HG02610 (cell line): ENCODE measurements at regions not wholly inside any gene's neighbourhood (a gene's known extent, or its start where the extent isn't known, plus 50 kb on each side); places are given as distances from the start of the nearest gene placed in this dataset.
"Not testable (repeated sequence)": the region's sequence is repeated elsewhere in the genome, so short reads cannot be mapped to it uniquely, and the experiment has no call there.

Experiments
- ATAC-seq: cut with Tn5 transposase; IDR thresholded peaks from one replicate; pipeline ENCODE4 v1.9.1; 2021; ENCODE audit warnings: mild to moderate bottlenecking, moderate library complexity; ENCODE audit not compliant: unreplicated experiment

DNA sequence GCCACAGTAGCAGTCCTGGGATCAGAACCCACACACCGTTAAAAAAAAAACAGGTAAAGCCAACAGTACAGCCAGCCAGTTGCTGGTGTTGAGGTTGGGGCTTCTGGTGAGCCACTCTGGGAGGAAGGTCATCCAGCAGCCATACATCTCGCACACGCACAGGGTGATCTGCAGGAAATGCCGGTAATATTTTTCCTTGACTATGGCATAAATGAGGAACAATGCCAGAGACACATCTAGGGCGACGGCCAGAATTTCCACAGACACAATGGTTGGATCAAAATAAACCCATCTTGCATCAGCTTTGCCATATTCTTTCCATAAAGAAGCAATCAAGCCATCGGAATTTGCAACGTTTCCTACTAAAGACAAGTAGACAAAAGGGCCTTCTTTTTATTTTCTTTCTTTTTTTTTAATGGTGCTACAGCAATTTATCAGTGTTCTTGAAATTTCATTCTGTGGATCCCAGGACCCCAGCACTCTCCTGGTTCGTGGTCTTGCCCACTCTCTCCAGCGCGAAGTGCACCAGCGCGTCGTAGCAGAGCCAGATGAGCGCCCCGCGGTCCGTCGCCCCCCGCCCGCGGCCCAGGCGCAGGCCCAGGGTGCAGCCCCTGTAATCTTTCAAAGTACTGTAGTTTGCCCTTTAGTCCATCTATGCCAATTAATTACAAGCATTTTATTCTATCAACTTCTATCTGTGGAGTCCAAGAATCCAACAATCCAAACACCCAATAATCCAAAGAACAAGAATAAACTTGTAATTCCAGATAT lies 861.0 kb downstream of the CDH11 start:
- not testable (repeated sequence) for ATAC-seq

DNA sequence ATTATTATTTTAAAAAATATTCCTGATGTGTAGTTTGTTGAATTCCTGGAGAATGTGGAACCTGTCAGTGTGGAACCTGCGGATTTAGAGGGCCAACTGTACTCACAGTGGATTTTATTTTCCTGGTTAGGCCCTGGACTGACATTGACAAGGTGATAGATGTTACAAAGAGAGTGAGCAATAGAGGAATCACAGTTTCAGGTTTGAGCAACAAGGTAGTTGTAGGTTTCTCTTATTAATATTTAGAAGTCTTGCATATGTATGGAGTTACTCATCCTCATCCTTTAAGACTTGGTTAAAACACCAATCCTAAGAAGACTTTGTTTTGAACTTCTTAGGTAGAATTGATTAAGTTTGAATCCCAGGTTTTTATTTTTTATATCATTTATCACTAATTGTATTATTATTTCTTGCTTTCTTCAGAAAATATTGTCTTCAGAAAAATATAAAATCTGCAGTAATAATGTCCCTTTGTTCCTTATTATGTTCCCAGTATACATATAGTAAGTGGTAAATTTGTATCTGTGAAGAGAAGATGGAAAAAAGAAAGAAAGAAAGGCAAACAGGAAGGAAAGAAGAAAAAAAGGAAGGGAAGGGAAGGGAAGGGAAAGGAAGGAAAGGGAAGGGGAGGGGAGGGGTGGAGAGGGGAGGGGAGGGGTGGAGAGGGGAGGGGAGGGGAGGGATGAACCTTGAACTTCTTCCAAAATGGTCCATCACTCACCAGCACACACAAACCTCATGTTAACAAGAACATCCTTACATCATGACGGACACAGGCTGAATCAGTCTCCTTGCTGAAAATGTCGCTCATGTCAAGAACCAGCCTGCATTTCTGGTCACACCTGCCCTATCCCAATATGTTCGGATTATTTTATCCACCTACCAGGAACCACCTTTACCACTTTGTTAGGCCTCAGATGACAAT lies 867.2 kb downstream of the CDH11 start:
- ATAC-seq = no peak

DNA sequence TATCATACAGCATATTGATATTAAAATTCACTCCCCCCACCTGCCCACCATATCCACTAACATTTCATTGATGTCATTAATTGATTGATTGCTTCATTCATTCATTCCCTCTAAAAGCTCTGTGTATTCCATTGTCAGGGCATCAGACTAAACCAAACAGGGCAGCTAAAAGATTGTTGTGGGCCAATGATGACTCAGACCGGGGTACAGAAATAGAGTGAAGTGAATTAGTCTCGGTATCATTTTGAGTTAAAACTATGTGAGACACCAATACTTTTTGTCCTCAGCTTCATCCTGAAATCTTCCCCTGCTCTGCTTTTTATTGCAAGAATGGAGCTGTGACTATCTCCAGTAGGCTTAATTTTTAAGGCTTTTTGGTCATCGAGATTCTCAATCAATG lies 868.3 kb downstream of the CDH11 start:
- ATAC-seq = peak; percentile 76

DNA sequence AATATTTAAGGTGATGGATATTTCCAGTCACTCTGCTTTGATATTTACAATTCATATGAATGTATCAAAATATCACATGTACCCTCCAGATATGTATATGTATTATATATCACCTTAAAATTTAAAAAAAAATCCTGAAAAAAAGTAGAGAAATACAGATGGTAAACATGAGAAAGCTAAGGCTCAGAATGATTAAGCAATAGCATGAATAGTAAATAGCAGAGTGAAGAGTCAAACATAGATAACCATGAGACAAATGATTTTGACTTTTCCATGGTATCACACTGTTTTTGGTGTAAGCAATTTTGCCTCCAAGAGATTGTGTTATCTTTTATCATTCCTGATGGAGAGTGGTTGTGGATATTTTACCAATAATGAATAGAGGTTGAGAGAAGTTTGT lies 868.8 kb downstream of the CDH11 start:
- ATAC-seq = no peak

DNA sequence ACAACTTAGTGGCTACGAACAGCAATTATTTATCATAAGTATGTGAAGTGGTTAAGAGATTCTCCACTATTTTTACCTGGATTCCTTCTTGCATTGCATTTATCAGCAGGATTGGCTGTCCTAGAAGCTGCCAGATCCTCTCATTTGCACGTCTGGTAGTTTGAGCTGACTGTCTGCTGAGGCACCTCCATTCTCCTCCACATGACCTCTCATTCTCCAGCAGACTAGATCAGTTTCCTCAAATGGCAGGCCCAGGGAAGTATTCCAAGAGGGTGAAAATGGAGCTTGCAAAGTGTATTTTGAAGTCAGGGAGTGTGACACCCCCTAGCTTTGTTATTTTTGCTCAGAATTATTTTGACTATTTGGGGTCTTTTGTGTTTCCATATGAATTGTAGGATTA lies 870.1 kb downstream of the CDH11 start:
- no peak for ATAC-seq

DNA sequence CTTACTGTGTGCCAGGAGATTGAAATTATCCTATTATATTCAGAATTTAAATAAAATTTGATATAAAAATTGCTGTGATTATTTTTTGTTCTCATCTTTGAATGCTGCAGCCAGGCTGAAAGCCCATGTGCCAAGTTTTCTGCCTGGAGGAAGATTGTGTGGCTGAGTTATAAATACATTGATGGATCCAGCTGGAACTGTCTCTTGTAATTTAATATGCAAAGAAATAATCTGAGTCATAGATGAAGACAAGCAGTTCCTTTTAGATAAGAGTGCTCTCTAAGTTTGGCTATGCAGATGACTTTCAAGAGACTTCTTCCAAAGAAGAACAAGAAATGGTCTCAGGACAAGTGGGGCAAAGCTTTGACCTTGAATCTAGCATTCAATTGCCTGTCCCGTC lies 871.0 kb downstream of the CDH11 start:
- ATAC-seq = no peak

DNA sequence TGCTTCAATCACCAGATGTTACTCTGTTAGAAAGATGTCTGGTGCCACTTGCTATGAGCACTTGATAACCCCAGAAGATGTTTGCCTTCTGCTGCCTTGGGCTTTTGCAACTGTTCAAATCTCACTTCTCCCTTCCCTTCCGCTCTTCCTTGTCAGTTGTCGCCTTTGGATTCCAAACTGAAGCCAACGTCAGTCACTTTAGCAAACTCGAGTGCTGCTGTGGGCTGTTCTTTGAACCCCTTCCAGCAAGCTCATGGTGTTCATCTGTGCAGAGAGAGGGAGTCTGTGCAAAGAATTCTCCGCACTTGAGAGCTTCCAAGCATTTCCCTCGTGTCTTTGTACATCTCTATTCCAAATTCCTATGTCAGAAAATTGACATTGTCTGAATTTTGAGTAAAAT lies 879.4 kb downstream of the CDH11 start:
- ATAC-seq = no peak

DNA sequence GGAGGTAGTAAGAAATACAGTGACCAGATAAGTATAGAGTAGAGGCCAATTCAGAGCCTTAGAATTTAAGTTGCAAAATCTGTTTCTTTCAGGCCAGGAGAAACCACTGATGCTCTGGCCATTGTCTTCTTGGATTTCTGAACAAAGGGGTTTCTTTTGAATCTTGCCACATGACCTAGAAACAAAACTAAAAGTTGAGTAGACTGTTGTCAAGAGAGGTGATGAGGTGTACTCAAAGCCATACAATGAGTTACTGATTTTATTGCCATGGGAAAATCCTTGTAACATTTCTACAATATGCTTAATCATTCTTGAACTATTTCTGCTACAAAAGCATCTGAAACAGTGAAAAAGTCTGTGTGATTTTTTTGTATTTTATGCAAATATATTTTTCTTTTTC lies 881.3 kb downstream of the CDH11 start:
- ATAC-seq = no peak

DNA sequence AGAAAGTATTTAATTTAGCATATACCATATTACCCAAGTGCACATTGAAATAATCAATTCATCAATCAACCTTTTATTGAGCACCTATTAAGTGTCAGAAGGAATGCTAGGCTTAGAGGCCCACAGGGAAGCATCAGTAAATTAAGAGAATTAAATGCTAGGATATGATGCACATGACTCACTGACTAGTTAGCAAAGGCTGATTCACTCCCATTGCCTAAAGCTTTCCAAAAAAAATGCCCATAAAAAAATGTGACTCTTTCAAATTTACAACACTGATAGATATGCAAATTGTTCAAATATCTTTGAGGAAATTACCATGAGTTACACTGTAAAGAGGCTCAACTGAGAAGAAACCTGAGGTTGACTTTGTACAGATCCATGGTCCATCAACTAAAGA lies 883.3 kb downstream of the CDH11 start:
- ATAC-seq = no peak

DNA sequence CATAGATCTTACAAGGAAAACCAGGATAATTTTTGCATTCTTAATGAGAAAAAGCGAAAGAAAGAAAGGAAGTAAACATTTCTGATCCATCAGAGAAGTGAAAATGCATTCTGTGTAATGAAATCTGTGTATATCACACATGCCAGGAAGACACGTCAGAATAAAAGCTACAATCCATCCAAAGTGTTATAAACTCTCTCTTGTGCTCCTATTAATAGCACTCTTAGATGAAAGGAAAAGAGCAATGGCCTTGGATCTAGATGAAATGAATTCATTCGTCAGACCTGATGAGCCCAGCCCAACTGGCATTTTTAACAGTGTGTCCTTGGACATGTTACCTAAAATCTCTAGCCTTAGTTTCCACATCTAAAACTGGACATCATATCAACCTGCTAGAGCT lies 885.5 kb downstream of the CDH11 start:
- no peak for ATAC-seq

DNA sequence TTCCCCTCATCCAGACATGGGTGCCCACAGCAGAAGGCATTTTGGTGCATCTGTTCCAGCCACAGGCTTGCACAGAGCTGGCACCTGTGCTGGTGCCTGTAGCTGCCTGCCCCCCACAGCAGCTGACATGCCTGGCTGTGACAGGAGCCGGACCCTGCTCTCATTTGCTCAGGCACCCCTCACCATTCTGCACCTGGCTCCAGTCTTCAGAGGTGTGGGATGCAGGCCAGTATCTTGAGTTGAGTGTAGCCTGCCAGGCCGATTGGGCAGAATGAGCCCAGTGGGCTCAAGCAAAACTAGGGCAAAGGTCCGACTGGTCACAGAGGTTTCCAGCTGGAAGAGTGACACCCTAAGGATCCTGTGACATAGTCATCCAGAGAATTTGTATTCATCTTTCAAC lies 887.7 kb downstream of the CDH11 start:
- ATAC-seq = no peak

DNA sequence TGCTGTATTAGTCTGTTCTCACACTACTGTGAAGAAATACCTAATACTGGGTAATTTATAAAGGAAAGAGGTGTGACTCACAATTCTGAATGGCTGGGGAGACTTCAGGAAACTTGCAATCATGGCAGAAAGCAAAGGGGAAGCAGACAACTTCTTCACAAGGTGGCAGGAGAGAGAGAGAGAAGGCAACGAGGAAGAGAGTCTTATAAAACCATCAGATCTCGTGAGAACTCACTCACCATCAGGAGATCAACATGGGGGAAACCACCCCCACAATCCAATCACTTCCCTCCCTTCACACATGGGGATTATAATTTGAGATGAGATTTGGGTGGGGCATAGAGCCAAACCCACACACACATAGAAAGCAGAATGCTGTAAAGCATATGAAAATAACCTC lies 896.2 kb downstream of the CDH11 start:
- ATAC-seq = no peak

DNA sequence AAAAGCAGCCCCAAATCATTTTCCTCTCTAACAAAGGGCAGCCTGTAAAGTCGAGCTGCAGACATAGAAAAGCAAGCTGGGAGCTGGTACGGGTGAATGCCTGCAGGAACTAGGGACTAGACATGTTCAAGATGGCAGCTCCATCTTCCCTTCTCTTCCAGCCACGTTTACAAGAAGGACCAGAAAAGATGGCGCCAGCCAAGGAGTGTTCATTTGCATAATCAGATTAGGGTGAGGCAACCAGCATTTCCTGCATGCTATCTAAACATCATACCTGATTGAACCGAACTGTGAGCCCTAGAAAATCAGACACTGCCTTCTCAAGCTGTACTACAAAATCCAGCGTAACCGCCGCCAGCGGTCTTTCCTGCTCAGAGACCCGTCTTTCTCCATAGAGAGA lies 896.8 kb downstream of the CDH11 start:
- no peak for ATAC-seq

DNA sequence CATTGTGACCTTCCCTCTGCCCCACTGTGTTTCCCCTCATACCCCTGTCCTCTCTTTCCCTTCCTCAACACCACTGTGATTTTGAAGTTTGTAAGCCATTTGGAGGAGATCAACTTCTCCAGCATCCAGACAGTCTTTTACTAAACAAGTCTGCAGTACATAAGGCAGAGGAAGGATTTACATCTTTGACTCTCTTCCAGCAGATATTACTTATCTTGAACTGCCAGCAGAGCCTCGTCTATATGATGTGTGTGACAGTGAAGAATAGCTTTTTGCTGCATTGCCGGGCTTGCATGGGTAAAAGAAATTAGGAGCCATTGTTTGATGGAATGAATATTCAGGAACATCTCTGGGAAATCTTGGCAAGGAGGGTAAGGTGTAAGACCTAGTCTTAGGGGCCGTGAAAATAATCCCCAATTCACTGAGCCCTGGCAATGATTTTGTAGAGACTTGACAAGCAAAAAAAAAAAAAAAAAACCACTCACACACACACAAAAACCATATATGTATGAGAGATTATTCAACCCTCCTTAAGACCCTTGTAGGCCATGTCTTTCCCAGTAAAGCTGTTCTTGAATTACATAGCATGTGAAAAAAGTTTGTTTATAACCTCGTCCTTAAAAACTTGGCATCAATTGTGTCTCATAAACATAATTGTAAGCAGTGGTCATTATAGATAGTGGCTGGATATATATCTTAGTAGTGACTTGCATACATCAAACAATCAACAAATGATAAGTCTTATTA lies 903.9 kb downstream of the CDH11 start:
- no peak for ATAC-seq

DNA sequence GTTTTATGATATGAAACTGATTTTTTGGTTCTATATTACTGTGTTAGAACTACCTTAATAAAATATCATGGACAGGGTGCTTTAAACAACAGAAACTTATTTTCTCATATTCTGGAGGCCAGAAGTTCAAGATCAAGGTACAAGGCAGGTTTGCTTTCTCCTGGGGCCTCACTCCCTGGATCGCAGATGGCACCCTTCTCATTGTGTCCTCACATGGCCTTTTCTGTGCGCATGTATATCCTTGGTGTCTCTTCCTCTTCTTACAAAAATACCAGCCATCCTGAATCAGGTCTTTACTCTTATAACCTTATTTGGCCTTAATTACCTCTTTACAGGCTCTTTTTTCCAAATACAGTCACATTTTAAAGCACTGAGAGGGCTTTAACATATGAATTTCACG lies 906.1 kb downstream of the CDH11 start:
- ATAC-seq = no peak

DNA sequence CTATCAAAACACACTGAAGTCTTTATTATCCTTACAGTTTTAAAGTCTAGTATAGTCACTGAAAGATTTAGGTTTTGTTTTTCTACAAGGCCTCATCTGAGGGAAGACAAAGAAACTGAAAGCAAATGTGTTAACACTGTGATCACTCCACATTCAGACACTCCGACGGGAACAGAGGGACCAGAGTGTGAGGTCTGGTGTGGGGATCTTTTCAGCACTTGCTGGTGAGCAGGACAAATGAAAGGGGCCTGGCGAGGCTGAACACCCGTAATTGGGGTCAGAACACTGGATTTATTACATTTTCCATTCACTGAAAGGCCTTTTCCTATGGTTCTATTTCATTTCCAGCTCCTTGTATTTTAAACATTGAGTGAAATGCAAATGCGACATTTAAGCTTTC lies 910.5 kb downstream of the CDH11 start:
- no peak for ATAC-seq

DNA sequence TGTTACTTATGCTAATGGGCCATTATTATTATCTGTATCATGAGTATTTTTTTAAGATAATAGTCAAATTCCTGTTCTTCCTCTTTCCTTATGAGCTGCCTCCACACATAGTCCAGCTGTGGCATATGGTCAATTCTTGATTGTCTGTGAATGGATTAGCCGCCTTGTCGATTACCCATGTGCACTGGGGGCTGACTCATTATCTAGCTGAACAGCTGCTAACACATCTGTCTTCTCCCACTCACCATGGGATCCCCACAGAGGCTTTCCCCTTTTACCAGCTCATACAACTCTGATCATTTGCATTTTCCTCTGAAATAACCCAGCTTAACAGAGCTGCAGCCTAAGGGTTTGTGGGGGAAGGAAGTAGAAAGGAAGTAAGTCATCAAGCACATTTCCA lies 915.0 kb downstream of the CDH11 start:
- ATAC-seq = no peak

DNA sequence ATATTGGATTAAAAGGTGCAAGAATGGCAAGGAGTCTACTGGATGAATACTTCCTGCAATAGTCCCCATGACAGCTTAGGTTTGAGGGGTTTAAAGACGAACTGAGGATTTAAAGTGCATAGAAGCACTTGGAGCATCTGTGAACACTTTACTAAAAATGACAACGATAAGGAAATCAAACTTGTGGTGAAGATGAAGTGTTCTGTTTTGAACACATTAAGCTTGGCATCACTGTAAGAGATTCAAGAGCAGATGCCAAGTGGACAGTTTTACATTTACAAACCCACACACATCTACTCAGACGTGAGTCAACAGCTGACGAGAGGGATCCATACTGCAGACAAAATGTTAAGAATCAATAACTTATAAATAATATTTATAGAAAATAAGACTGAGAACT lies 918.7 kb downstream of the CDH11 start:
- ATAC-seq = no peak

DNA sequence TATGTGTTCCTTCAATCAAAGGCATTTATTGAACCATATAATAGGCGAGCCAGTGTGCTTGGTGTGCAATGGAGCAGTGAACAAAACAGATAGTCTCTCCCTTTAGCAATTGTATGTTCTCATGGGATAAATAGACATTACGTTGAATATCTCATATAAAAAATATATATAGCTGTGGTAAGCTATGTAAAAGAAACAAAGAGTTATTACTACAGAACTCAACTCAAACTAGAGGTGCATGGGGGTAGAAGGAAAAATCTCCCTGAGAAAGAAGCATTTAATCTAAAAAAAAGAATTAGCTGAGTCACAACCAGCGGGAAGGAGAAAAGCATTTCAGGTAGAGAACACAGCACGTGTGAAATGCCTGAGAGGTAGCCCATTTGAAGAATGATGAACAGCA lies 919.3 kb downstream of the CDH11 start:
- no peak for ATAC-seq

DNA sequence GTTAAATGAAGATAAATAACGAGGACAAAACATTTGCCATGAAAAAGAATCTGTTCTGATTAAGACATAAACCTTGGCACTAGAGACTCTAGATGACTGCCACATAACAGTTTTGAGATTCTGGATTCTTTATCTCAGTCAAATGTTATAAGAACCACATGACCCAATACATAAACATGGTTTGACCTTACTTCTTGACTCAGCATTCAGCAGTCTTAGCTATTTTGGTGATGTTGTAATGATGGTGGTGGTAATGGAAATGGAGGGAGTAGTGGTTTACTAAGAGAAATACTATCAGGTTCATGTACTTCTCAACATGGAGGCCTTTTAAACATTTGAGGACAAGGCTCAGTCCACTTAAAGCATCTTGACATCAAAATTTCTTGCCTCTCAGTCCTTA lies 925.4 kb downstream of the CDH11 start:
- ATAC-seq = no peak

DNA sequence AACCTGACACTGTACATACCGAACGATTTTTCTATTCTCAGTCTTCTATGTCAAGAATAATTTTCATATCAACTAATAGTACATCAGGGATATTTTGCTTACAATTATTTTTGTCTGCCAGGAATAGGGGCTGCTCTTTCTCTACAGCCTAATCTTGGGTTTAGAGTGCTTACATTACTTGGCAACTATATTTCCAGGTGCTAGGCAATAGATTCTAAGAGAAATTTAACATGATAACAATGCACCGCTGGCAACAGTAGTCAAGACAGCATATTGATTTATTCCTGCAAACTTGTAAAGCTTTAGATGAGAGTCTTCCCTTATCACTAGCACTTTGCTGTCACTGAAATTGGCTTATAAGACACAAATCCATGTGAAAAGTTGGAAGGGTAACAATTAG lies 935.9 kb downstream of the CDH11 start:
- no peak for ATAC-seq

DNA sequence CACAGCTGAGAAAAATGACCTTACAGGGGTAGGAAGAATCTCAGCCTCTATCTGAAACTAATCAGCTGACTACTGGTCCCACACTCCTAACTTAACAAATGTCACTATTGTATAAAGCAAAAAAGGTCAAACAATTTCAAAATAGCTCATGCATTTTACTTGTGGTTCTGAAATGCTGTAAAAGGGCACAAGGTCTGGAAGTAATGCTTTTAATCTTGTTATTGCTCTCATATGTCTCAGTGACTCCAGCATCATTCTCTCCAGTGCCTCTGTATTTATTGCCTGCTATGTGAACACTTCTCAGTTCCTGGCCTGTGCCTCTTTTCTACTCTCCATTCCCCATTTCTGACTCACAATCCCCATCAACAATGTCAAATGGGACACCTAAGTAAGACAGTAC lies 937.7 kb downstream of the CDH11 start:
- ATAC-seq = no peak
